RWPE1 (cell line): ENCODE measurements at regions not wholly inside any gene's neighbourhood (a gene's known extent, or its start where the extent isn't known, plus 50 kb on each side); places are given as distances from the start of the nearest gene placed in this dataset.
"Not testable (repeated sequence)": the region's sequence is repeated elsewhere in the genome, so short reads cannot be mapped to it uniquely, and the experiment has no call there.

Source experiments
- CTCF ChIA-PET: fragments of 350-600 bp; sonication (Branson Sonifier 250); formaldehyde crosslinking; extraction: SDS; loops from one replicate; lab custom pipeline; 2021; lab: Yijun Ruan, JAX
- POLR2A ChIA-PET: fragments of 400-600 bp; formaldehyde crosslinking; extraction: SDS; loops from one replicate; lab custom pipeline; 2020; ENCODE audit warnings: antibody characterized with exemption; ENCODE audit not compliant: low non-redundant PET; lab: Yijun Ruan, JAX
- DNase-seq: peaks from one replicate; pipeline ENCODE4 v3.0.0; 2012; ENCODE audit warnings: low spot score
- H3K27ac ChIP-seq: fragments of 450-650 bp; 2 replicates; pipeline ENCODE4 v1.5.1; 2017
- CTCF ChIP-seq: fragments of 450-650 bp; conservative IDR thresholded peaks from 2 replicates; pipeline ENCODE4 v1.5.1; 2017; ENCODE audit warnings: low read depth, mild to moderate bottlenecking

GRCh38 chr7:7035851-7036250, 146.5 kb upstream of the C1GALT1 start:
- no peak overlapping the region for H3K27ac ChIP-seq
- no peak for TF ChIP-seq CTCF
- no peak for DNase-seq
- CTCF ChIA-PET, result no interaction called here
- POLR2A ChIA-PET, result no interaction called here

- CTCF ChIA-PET, H3K27ac ChIP-seq, POLR2A ChIA-PET, DNase-seq: not testable (repeated sequence)
Measured at GRCh38 chr7:7042286-7042893, 140.0 kb upstream of the C1GALT1 start.

- POLR2A ChIA-PET, result no interaction called here
- CTCF ChIA-PET, result interaction anchor here (0.6 kb wide), 1 partner anchor 711 kb away, joined by 6 read pairs; no protein-coding TSS in a partner anchor
- DNase-seq, result no peak
- TF ChIP-seq CTCF, result no peak
- no peak overlapping the region for H3K27ac ChIP-seq
Measured at GRCh38 chr7:7044806-7045205, 137.5 kb upstream of the C1GALT1 start.

GRCh38 chr7:7048213-7048612, 134.1 kb upstream of the C1GALT1 start:
- no peak for DNase-seq
- CTCF ChIA-PET, result no interaction called here
- H3K27ac ChIP-seq, result no peak overlapping the region
- no peak for TF ChIP-seq CTCF
- POLR2A ChIA-PET, result no interaction called here

GRCh38 chr7:7051206-7051877, 131.0 kb upstream of the C1GALT1 start:
- ChIA-PET CTCF (interaction anchor here (0.6 to 1.0 kb wide), 3 partner anchors 10 to 500 kb away, joined by 3 to 4 read pairs (median 3); no protein-coding TSS in a partner anchor), POLR2A (no interaction called here)
- no peak overlapping the region for H3K27ac ChIP-seq
- TF ChIP-seq CTCF, result no peak
- DNase-seq, result no peak

GRCh38 chr7:7054252-7054830, 128.0 kb upstream of the C1GALT1 start:
- ChIA-PET POLR2A (no interaction called here), CTCF (interaction anchor here (0.6 kb wide), 1 partner anchor 50 kb away, joined by 3 read pairs; no protein-coding TSS in a partner anchor)
- TF ChIP-seq CTCF, result no peak
- DNase-seq, result no peak
- H3K27ac ChIP-seq, result no peak overlapping the region
